Activated B cell treated with CpG ODN at 0.5 μM for 24 hours (primary cell): ENCODE measurements at regions not wholly inside any gene's neighbourhood (a gene's known extent, or its start where the extent isn't known, plus 50 kb on each side); places are given as distances from the start of the nearest gene placed in this dataset.

Experiments used
- ATAC-seq: fragments of 200-7000 bp; cut with Tn5 transposase; one replicate; pipeline ENCODE4 v1.10.0; 2021; ENCODE audit warnings: low read depth, mild to moderate bottlenecking, moderate library complexity
- CTCF ChIA-PET: fragments of 350-600 bp; sonication (Branson Sonifier 250); formaldehyde crosslinking; loops from one replicate; lab custom pipeline; 2021; ENCODE audit warnings: antibody characterized with exemption; lab: Charles Lee
- POLR2A ChIA-PET: fragments of 350-600 bp; sonication (Branson Sonifier 250); formaldehyde crosslinking; loops from one replicate; lab custom pipeline; 2021; ENCODE audit warnings: antibody characterized with exemption; lab: Charles Lee
- DNase-seq: peaks from one replicate; pipeline ENCODE4 v3.0.0; 2022
- H3K27ac Mint-ChIP-seq: one replicate; pipeline ENCODE4 v1.8.0; 2020; ENCODE audit warnings: mixed read lengths
- H3K27me3 Mint-ChIP-seq: one replicate; pipeline ENCODE4 v1.8.0; 2021; ENCODE audit warnings: mixed read lengths
- H3K36me3 Mint-ChIP-seq: one replicate; pipeline ENCODE4 v1.8.0; 2021; ENCODE audit warnings: low read depth, mixed read lengths
- H3K4me1 Mint-ChIP-seq: one replicate; pipeline ENCODE4 v1.8.0; 2021; ENCODE audit warnings: mixed read lengths
- H3K4me3 Mint-ChIP-seq: one replicate; pipeline ENCODE4 v1.8.0; 2020; ENCODE audit warnings: mild to moderate bottlenecking, mixed read lengths
- H3K9me3 Mint-ChIP-seq: one replicate; pipeline ENCODE4 v1.8.0; 2020; ENCODE audit warnings: mixed read lengths
- intact Hi-C: fragments of 100-400 bp; cut with micrococcal nuclease; formaldehyde crosslinking; loops from one replicate; pipeline ENCODE4 v1.15.1; 2024
- TF ChIP-seq, protein P1 (sequence below): fragments of 200-600 bp; IDR thresholded peaks from one replicate; pipeline ENCODE4 v1.8.0; 2022; ENCODE audit warnings: antibody characterized with exemption, mild to moderate bottlenecking

- ATAC-seq: no peak
- intact Hi-C loops: no loop called here
These were observed 288.8 kb upstream of the HS6ST1 start for GRCh38 chr2:128607440-128607839.

GRCh38 chr2:128607911-128608506 lies 289.3 kb upstream of the HS6ST1 start:
- Mint-ChIP-seq H3K4me3 (no peak overlapping the region), H3K27me3 (no peaks in the 10 kb centered on the region), H3K36me3 (no peaks in the 10 kb centered on the region), H3K27ac (no peak overlapping the region), H3K4me1 (no peaks in the 10 kb centered on the region), H3K9me3 (no peaks in the 10 kb centered on the region)
- TF ChIP-seq, protein P1, sequence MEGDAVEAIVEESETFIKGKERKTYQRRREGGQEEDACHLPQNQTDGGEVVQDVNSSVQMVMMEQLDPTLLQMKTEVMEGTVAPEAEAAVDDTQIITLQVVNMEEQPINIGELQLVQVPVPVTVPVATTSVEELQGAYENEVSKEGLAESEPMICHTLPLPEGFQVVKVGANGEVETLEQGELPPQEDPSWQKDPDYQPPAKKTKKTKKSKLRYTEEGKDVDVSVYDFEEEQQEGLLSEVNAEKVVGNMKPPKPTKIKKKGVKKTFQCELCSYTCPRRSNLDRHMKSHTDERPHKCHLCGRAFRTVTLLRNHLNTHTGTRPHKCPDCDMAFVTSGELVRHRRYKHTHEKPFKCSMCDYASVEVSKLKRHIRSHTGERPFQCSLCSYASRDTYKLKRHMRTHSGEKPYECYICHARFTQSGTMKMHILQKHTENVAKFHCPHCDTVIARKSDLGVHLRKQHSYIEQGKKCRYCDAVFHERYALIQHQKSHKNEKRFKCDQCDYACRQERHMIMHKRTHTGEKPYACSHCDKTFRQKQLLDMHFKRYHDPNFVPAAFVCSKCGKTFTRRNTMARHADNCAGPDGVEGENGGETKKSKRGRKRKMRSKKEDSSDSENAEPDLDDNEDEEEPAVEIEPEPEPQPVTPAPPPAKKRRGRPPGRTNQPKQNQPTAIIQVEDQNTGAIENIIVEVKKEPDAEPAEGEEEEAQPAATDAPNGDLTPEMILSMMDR: no peak
- CTCF ChIA-PET: interaction anchor here (1.2 kb wide), 1 partner anchor 345 kb away, joined by 3 read pairs; no protein-coding TSS in a partner anchor
- intact Hi-C loops: no loop called here
- peak; percentile 4 for DNase-seq
- no peak for ATAC-seq
- POLR2A ChIA-PET: no interaction called here

More at GRCh38 chr2:128607440-128607839, 288.8 kb upstream of the HS6ST1 start:
- DNase-seq: peak; percentile 1
- TF ChIP-seq, protein P1: no peak
- Mint-ChIP-seq H3K4me1 (no peaks in the 10 kb centered on the region), H3K9me3 (no peaks in the 10 kb centered on the region), H3K4me3 (no peak overlapping the region), H3K27ac (no peak overlapping the region), H3K36me3 (no peaks in the 10 kb centered on the region), H3K27me3 (no peaks in the 10 kb centered on the region)
- ChIA-PET POLR2A (no interaction called here), CTCF (interaction anchor here (1.2 kb wide), 1 partner anchor 345 kb away, joined by 3 read pairs; no protein-coding TSS in a partner anchor)

DNA sequence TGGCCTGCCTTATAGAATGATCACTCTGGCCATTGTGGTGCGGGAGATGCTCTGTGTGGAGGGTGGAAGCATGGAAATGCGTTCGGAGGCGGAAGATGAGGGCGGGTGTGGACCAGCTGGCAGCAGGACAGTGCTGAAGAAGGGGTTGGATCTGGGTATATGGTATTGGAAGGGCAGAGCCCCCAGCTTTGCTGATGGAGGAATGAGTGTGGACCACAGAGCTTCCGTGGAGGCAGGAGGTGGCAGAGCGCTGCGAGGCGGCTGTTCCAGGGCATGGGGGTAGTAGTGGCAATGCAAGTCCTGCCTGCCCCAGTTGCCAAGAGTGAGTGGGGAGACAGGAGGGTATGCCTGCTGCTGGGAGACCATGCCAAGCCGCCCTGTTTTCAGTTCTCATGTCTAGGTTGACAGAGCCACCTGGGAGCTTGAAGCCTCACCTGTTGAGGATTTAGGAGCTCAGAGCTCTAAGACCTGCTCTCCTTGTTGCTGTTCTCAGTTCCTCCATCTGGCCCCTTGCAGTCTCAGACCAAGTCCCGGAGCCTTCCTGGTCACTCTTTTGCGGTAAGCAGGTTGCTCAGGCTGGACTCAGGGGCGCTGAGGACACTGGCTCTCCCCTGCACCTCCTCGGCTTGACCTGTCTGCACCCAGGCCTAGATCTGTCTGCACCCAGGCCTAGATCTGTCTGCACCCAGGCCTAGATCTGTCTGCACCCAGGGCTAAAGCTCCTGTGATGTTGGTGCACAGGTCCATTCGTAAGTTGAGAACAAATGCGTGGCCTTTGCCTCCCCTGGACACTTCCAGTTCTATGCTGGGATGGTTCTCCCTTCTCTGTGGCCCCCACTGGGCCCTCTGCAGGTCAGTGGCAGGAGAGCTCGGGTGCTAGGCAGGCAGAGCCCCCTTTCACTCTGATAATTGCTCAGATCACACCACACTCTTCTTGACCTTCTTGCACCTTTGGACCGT lies 290.5 kb upstream of the HS6ST1 start:
- no peak overlapping the region for H3K4me3 Mint-ChIP-seq
- H3K27ac Mint-ChIP-seq: no peak overlapping the region
- ATAC-seq: no peak
- TF ChIP-seq, protein P1: no peak
- H3K27me3 Mint-ChIP-seq: no peaks in the 10 kb centered on the region
- DNase-seq: no peak
- H3K9me3 Mint-ChIP-seq: no peaks in the 10 kb centered on the region
- intact Hi-C loops: no loop called here
- no peaks in the 10 kb centered on the region for H3K36me3 Mint-ChIP-seq
- POLR2A ChIA-PET: no interaction called here
- CTCF ChIA-PET: no interaction called here
- no peaks in the 10 kb centered on the region for H3K4me1 Mint-ChIP-seq

DNA sequence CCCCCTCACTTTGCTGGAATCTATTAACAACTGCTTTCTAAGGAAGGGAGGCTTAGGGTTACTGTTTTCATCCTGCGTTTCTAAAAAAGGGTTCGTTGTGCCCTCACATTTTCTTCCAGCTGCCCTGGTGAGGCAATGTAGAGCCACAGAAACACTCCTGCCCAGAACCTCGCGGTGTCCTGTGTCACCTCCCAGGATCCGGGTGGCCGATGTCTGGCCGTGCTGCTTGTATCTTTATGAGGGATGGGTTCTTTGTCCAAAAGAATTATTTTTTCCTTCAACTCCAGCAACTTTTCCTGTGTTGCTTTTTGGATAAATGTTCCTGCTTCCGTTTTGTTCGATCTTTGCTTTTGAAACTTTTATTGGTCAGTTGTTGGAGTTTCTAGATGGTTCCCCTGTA lies 291.8 kb upstream of the HS6ST1 start:
- intact Hi-C loops: no loop called here
- Mint-ChIP-seq H3K4me1 (no peaks in the 10 kb centered on the region), H3K36me3 (no peaks in the 10 kb centered on the region), H3K27ac (no peak overlapping the region), H3K9me3 (no peaks in the 10 kb centered on the region), H3K27me3 (no peaks in the 10 kb centered on the region), H3K4me3 (no peak overlapping the region)
- TF ChIP-seq, protein P1: no peak
- no peak for ATAC-seq
- DNase-seq: no peak
- ChIA-PET CTCF (no interaction called here), POLR2A (no interaction called here)
